GOT3 (cell line): ENCODE measurements at regions not wholly inside any gene's neighbourhood (a gene's known extent, or its start where the extent isn't known, plus 50 kb on each side); places are given as distances from the start of the nearest gene placed in this dataset.
"Not testable (repeated sequence)": the region's sequence is repeated elsewhere in the genome, so short reads cannot be mapped to it uniquely, and the experiment has no call there.

Source experiments
- DNase-seq: peaks from one replicate; lab custom pipeline; 2025; ENCODE audit warnings: mixed read lengths; lab: John Stamatoyannopoulos, UW

DNA sequence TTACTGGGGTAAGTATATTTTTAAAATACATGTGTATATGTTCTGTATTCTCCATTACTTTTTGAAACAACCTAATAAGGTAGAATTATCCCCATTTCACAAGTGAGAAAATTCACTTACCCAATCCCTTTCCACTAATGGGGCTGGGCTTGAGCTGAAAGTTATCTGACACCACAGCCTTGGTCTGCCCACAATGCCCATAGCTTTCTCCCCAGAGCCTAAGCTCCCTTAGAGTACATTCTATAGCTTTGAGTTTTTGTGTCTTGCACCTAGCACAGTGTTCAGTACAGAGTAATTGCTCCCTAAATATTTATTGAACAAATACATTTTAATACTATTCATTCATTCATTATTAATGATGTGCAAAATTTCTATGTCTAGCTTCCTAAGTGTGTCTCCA lies 152.7 kb upstream of the RUNX1 start:
- no peak for DNase-seq

DNA sequence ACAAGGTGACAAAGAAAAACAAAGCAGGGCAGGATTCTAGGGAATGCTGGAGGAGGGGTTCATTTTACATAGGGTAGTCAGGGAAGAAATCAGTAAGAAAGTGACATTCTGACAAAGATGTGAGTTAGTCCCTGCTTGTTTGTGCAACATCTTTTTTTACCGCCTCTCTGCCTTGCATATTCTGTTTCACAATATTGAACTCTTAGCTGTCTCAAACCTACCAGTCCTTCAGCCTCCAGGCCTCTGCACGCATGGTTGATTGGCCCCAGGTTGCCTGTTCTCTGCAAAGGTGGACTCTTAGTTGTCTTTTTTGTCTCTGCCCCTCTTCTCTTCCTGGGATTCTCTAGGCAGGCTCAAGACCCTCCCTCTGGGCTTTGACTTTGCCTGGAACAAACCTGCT lies 152.2 kb upstream of the RUNX1 start:
- DNase-seq: no peak

DNA sequence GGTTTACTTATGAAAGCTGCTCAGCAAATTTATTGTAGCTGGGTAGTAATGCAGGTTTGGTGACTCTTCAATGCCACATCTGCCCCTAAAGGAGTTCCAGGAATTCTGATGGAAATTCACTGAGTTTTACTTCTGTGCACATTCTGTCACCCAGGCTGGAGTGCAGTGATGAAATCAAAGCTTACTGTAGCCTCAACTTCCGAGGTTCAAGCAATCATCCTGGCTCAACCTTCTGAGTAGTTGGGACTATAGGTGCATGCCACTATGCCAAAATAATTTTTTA lies 150.6 kb upstream of the RUNX1 start:
- no peak for DNase-seq

DNA sequence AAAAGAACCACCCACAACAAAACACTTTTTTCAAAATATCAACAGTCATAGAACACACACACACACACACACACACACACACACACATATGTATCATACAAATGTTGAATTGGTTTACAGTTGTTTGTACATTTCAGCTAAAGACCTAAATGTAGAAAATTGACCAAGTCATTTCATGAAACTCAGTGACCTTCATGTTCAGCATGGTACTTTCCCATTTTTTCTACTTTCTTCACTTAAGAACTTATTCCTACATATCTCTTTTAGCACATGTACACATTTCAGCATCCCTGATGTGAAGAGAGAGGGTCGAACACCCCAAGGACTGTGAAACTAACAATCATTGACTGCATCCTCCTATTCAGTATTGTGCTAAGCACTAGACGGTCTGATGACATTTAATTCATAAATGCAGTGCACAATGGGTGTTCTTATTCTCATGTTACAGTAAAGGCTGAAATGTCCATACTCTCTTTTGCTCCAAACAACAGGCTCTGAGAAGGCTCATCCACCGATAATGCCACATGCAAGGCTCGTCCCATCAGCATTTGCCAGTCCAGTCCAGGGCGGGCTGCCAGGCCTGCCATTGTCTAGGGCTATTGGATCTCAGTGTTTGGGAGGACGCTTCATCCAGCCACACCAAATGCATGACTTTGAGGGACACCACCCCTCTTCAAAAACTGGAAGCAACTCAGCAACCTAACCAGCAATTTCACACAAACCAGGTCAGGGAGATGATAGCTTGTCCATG lies 150.1 kb upstream of the RUNX1 start:
- DNase-seq: no peak

DNA sequence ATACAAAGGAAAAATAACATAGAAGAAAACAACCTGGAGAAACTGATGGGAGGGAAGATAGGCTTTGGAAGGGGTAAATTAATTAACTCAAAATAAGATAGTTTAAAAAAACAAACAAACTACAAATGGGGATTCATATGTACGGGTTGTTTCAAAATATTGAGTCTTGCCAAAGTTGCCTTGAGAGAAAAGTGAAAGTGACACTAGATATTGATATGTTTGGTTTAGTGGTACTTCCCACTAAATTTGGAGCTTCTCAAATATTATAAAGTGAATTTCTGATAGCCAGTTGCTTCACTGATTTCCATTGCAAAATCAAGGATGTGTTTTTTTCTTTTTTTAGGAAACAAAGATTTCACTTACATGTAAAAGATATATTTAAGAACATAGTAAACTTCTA lies 149.5 kb upstream of the RUNX1 start:
- DNase-seq: no peak

DNA sequence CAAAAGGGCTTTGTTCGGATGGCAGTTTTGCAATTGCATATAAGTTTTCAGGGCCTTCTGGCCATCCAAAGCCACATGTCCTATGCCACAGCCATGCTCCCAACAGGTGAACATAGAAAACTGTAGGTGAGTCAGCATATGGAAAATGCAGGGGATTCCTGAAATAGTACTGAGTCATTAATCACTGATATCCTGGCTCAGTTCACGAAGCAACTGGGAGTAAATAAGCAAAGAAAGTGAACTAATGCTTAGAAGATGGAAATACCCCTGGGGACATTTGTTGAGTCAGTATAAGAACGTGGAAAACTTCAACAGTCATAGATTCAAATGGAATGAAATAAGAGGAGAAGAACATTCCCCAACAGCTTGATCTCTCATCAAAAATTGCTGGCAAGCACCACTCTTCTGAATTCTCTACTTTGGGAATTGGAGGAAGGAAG lies 148.9 kb upstream of the RUNX1 start:
- DNase-seq: no peak

DNA sequence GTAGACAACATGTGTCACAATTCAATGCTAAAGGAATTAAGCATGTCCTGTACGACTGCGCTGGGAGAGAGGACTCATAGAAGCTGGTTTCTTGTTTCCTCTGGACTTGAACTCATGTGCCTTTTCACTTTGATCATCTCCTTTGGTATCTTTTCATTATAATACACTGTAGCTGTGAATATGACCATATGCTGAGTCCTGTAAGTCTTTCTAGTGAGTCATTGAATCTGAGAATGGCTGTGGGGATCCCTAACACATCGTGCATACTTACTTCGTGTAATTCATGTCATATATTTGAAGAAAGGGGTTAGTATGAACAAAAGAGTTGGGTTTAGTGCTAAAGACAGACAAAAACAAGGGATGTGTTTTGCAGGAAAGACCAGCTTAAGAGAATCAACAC lies 148.1 kb upstream of the RUNX1 start:
- no peak for DNase-seq

DNA sequence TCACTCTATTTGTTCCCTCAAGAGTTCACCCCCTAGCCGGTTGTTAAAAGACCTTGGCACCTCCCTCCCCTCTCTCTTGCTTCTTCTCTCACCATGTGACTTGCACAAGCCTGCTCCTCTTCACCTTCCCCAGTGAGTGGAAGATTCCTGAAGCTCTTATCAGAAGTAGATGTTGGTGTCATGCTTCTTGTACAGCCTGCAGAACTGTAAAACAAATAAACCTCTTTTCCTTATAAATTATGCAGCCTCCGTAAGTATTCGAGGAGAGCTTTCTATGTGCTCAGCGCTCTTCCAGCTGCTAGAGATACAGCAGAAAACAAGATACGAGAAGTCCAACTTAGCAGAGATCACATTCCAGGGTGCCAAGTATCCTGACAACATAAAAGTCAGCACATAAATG lies 147.0 kb upstream of the RUNX1 start:
- DNase-seq: no peak

DNA sequence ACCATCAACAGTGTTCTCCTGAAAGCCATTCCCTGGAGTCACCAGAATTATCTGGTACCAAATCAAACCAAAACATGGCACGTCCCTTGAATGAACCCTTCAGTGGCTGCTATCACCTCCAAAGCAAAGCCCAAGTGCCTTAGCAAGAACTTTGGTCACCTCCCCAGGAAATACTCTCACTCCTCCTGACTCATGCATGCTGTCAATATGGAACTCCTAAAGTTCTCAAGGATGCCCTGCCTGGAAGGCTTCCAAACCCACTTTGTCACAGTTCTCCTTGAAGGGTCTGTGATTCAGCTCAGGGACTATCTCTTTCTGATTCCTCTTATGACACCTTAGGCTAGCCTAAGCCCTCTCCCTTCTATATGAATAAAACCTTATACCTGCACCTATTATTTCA lies 146.1 kb upstream of the RUNX1 start:
- DNase-seq: no peak

DNA sequence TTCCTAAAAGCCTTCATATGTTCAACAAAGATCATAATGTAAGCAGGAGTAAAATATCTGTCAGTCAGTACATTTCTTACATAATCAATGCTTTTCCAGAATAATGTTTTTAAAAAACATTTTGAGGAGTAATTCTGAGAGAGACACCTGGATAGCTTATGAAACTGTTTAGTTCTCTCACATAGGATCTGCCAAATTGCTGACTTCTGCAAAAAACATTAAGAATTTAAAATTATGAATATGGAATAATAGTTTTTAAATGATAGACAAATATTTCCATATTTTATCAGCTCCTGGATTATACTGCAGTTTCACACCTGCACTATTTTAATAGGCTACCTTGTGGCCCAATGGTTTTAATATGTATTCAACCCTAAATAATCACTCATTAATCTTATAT lies 142.7 kb upstream of the RUNX1 start:
- no peak for DNase-seq

DNA sequence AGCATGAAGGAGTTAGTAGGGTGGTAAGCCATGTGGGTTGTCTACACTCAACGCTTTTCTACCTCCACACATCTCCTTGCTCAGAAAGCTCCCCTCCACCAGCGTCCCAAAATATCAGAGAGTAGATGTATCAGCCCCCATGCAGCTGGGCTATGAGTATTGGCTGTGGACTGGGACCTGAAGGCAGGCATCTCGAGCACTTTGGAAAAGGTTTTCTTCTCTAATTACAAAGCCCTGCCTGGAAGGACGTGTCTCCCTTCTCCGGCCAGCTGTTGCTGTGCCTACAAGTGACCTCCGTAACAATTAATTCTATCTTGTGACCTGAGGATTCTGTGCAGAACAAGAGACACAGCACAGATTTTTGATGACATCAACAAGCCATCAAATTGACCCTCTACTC lies 142.0 kb upstream of the RUNX1 start:
- no peak for DNase-seq

DNA sequence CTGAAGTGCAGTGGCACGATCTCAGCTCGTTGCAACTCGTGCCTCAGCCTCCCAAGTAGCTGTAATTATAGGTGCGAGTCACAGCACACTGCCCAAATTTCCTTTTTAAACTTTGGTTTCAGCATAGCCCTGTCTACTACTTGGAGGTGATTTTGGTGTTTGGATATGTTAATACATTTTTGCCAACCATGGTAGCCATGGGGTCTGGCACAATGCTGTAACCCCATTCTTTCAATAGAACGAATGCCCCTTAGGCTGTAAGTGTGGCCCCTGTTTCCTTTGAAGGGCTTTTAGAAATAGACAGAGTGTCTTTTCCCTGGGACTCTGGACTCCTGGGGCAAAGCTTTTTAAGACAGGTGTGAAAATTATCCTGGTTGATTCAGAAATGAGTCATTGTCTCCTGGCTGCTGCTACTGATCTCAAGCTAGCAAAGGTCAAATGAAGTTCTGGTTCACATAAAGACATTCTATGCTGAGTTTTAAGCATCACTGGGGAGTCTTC lies 141.1 kb upstream of the RUNX1 start:
- no peak for DNase-seq

DNA sequence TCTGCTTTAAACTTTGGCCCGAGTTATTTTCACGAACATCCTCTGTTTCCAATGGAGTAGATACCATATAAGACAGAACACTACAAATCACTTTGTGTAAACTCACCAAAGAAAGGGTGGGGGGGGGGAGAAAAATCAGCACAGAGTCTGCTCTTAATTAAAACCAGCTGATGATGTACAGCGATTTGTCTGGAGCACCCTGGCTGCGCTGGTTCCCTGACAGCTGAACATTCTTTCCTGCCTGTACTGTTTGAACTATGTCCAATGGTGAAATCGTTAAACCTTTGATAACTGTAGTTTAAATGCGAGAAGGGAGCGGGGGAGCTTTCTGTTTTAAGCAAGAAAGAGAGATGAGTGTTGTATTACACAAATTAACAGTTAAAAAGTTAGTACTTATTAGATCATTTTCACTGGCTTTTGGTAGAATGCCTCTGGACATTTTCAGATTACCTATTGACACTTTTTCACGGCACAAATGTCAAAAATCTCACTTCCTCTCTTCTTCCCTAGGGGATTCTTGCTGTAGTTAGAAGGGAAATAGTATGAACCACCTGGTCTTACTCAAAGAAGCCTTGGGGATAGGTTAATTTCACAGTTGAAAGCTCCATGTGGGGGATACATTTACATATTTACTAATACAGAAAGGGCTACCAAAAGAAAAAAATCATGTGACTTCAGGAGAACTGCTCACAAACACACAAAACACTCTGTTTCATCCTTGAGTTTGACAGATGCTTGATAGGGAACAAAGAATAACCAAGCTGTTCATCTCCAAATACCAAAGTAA lies 140.2 kb upstream of the RUNX1 start:
- DNase-seq: no peak

DNA sequence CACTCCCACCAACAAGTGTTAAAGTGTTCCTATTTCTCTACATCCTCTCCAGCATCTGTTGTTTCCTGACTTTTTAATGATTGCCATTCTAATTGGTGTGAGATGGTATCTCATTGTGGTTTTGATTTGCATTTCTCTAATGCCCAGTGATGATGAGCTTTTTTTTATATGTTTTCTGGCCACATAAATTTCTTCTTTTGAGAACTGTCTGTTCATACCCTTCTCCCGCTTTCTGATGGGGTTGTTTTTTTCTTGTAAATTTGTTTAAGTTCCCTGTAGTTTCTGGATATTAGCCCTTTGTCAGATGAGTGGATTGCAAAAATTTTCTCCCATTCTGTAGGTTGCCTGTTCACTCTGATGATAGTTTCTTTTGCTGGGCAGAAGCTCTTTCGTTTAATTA lies 134.3 kb upstream of the RUNX1 start:
- DNase-seq: not testable (repeated sequence)

DNA sequence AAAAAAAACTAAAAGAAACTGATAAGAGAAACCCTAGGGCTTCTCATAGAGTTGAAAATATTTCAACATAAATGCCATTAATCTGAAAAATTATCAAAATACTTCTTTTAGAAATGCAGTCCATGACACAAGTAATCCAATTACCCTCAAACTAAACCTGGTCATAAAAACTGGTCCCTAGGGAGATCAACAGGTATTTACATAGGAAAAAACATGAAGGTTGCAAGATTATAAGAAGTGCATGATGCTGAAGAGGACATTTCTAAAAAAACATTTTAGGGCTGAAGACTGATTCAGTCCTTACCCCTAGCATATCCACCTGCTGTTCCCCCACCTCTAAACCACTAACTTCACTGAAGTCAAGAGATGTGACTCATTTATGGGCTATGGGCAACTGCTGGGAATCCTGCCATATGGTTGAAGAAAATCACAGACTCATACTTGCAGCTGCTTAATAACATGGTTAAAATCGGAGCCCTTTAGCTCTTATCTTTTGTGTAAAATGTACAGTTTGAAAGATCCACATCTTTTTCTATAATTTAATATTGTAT lies 131.0 kb upstream of the RUNX1 start:
- DNase-seq: no peak

DNA sequence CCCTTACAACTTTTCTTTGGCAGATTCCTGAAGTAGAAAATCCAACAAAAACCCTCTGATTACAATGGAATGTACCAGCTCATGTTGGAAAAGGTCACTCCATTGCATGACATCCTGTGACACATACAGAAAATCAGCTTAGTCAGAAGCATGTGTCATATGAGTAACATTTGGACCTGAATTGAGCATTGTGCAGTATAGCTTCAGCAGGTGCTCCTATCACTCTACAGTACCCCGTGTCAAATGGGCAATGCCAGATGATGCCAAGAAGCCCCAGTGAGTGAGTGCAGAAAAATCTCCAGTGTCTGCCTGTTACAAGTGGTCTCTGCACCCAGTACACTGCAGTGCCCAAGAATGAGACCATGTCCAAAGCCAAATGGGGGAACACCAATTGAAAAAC lies 129.7 kb upstream of the RUNX1 start:
- no peak for DNase-seq

DNA sequence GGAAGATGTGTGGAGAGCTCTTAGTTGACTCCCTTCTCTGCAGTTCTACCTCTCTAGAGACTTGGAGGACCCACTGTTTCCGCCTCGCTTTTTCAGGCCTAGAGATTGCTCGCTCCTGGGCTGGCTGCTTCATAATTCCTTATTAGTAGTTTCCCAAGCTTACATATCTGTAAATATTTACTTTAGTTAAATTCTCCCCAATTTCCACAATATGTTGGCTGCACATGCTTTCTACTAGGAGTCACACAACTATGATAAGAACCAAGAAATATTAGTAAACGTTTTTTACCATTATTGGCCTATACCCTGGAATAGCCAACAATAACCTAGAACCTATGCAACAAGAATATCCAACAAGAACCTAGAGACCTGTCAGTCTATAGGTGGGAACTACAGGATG lies 129.0 kb upstream of the RUNX1 start:
- no peak for DNase-seq

DNA sequence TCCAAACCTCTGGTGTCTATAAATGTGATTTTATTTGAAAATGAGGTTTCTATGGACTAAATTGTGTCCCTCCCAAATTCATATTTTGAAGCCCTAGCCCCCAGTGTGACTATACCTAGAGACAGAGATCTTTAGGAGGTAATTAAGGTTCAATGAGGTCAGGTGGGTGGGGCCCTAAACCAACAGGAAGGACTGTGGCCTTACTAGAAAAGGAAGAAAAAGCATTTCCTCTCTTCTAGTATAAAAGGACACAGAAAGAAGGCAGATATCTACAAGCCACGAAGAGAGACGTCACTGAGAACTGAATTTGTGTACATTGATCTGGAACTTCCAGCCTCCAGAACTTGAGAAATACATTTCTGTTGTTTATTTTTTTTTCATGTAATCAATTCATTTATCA lies 123.1 kb upstream of the RUNX1 start:
- no peak for DNase-seq

DNA sequence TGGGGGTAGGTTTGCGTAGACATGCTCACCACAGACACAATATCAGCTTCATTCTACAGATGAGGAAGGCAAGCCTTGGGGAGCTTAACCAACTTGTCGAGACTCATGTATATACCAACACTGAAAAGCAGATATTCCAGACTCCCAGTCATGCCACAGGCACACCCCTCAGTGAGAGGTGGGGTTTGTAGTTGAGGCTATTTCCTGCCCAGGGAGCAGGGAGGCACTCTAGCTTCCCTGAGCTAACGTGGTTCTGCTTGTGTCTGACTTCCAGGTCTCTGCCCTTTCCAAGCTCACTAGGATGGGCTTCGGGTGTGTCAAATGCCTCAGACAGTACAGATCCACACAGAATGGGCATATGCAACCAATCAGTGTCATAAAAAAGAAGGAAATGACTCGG lies 122.3 kb upstream of the RUNX1 start:
- no peak for DNase-seq

DNA sequence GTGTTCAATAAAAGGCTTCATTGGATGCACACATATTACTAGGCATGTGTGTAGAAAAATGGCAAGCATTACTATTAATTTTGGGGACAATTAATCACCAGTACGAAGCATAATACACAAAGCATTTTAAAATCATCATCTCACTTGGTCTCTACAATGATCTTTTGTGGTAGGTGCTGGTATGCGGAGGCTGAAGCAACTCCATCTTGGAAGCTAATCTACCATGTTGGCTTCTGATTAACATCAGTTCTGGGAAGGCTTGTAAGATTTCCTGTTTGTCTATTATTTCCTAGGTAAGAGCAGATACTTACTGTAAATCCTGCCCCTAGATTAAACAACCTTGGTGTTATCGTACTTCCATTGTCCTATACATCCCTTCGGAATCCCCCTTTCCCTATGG lies 121.7 kb upstream of the RUNX1 start:
- DNase-seq: no peak

DNA sequence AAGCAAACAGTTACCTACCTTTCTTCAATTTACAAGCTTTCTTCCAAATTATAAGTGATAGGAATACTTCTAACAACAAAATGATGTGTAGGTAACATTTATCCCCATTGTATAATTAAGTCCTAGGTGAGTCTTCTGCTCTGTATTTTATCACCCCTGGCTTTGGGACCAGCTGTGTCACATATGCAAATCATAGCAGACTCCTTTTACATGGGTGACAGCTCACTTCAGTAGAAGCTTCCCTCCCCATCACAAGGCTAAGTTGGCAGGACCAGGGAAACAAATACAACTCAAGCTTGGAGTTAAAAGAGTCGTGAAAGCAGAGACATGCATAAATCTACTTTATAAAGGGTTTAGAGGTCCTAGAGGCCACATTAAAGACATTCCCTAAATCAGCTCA lies 121.1 kb upstream of the RUNX1 start:
- DNase-seq: no peak

DNA sequence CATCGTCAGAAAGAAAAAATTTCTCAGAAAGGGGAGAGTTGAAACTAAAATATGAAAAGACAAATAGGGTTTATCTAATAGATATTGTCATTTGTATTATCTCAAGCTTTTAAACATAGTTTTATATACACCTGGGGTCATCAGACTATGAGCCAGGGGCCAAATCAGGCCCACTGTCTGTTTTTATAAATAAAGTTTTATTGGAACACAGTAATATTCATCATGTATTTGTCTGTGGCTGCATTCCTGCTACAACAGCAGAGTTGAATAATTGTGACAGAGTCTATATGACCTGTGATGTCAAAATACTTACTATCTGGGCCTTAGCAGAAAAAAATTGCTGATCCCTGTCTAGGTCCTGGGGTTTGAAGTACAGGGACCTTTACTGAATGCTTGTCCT lies 120.5 kb upstream of the RUNX1 start:
- no peak for DNase-seq

DNA sequence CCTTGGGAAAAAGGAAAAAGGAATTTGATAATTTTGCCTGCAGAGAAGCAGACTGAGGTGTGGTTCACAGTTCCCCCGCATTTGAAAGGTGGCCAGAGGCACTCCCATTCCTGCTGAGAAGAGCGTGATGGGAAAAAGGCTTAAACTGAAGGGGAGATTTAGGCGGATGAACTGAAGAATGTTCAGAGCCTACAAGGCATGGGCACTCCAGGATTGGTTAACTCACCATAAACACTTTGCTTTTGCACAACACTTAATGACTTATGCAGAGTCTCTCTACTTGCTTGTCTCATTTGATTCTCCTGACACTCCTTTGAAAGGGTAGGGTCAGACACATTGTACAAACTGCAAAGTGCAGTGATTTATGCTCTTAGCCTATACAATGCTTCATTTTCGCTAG lies 119.6 kb upstream of the RUNX1 start:
- DNase-seq: no peak
